HG03139 (cell line): ENCODE measurements at regions not wholly inside any gene's neighbourhood (a gene's known extent, or its start where the extent isn't known, plus 50 kb on each side); places are given as distances from the start of the nearest gene placed in this dataset.

Experiments
- ATAC-seq: cut with Tn5 transposase; IDR thresholded peaks from one replicate; pipeline ENCODE4 v1.9.1; 2021; ENCODE audit not compliant: unreplicated experiment

GRCh38 chr16:86052115-86052670, 153.2 kb downstream of the IRF8 start:
- ATAC-seq: no peak

- ATAC-seq: no peak
These were observed 154.0 kb downstream of the IRF8 start for GRCh38 chr16:86052926-86053325.

GRCh38 chr16:86059253-86060171, 160.6 kb downstream of the IRF8 start:
- no peak for ATAC-seq

- no peak for ATAC-seq
These were observed 161.7 kb downstream of the IRF8 start for GRCh38 chr16:86060381-86061317.

- no peak for ATAC-seq
These were observed 162.3 kb downstream of the IRF8 start for GRCh38 chr16:86061318-86061695.

GRCh38 chr16:86061721-86062120, 162.8 kb downstream of the IRF8 start:
- no peak for ATAC-seq

GRCh38 chr16:86062271-86062965, 163.5 kb downstream of the IRF8 start:
- no peak for ATAC-seq

- no peak for ATAC-seq
These were observed 164.9 kb downstream of the IRF8 start for GRCh38 chr16:86063760-86064405.

- ATAC-seq: no peak
These were observed 165.7 kb downstream of the IRF8 start for GRCh38 chr16:86064431-86065250.

- ATAC-seq: no peak
These were observed 166.7 kb downstream of the IRF8 start for GRCh38 chr16:86065711-86066110.

GRCh38 chr16:86066811-86067210, 167.8 kb downstream of the IRF8 start:
- ATAC-seq: no peak

- no peak for ATAC-seq
These were observed 168.6 kb downstream of the IRF8 start for GRCh38 chr16:86067516-86067915.

- ATAC-seq: no peak
These were observed 169.0 kb downstream of the IRF8 start for GRCh38 chr16:86067936-86068335.

GRCh38 chr16:86068722-86069121, 169.8 kb downstream of the IRF8 start:
- ATAC-seq: no peak

GRCh38 chr16:86069736-86070298, 170.9 kb downstream of the IRF8 start:
- ATAC-seq: no peak

- ATAC-seq: no peak
These were observed 171.5 kb downstream of the IRF8 start for GRCh38 chr16:86070484-86070883.

- ATAC-seq: no peak
These were observed 172.0 kb downstream of the IRF8 start for GRCh38 chr16:86070971-86071370.

- no peak for ATAC-seq
These were observed 172.8 kb downstream of the IRF8 start for GRCh38 chr16:86071611-86072240.
